SU-DHL-6 (cell line): ENCODE measurements at regions not wholly inside any gene's neighbourhood (a gene's known extent, or its start where the extent isn't known, plus 50 kb on each side); places are given as distances from the start of the nearest gene placed in this dataset.

Source experiments
- H2AFZ ChIP-seq: fragments of 200-600 bp; sonication (generic); 2 replicates; pipeline ENCODE4 v1.6.1; 2014; ENCODE audit warnings: low read depth, mild to moderate bottlenecking, moderate library complexity, mixed read lengths, antibody characterized with exemption, low read length; ENCODE audit not compliant: severe bottlenecking
- H3F3A ChIP-seq: fragments of 200-600 bp; shearing (Covaris generic); 2 replicates; pipeline ENCODE4 v1.6.0; 2016; ENCODE audit warnings: antibody characterized with exemption, mild to moderate bottlenecking; ENCODE audit not compliant: insufficient read depth
- H3K27ac ChIP-seq: fragments of 200-600 bp; sonication (generic); 2 replicates; pipeline ENCODE4 v1.5.1; 2016; ENCODE audit warnings: low read depth, mild to moderate bottlenecking, low read length, moderate library complexity, mixed read lengths
- H3K27me3 ChIP-seq: fragments of 200-600 bp; sonication (generic), shearing (Covaris generic); 2 replicates; pipeline ENCODE4 v1.6.0; 2014; ENCODE audit warnings: mild to moderate bottlenecking, low read length
- H3K36me3 ChIP-seq: fragments of 200-600 bp; sonication (generic); 2 replicates; pipeline ENCODE4 v1.6.1; 2014; ENCODE audit warnings: mild to moderate bottlenecking, low read length, mixed read lengths
- H3K4me2 ChIP-seq: fragments of 300-600, 200-600 bp; shearing (Covaris generic), sonication (generic); 2 replicates; pipeline ENCODE4 v1.6.0; 2014; ENCODE audit warnings: low read length, low read depth, mild to moderate bottlenecking; ENCODE audit not compliant: poor library complexity, severe bottlenecking
- H3K4me3 ChIP-seq: fragments of 200-600 bp; sonication (generic); 2 replicates; pipeline ENCODE4 v1.5.1; 2014; ENCODE audit warnings: antibody characterized with exemption, low read length, mild to moderate bottlenecking, mixed read lengths; ENCODE audit not compliant: insufficient read depth, poor library complexity, severe bottlenecking
- H3K79me2 ChIP-seq: fragments of 200-600 bp; sonication (generic); 2 replicates; pipeline ENCODE4 v1.6.1; 2014; ENCODE audit warnings: mild to moderate bottlenecking, low read length, moderate library complexity; ENCODE audit not compliant: insufficient read depth
- H3K9ac ChIP-seq: fragments of 200-600 bp; sonication (generic); 2 replicates; pipeline ENCODE4 v1.7.0; 2014; ENCODE audit warnings: mild to moderate bottlenecking, low read length
- H3K9me2 ChIP-seq: fragments of 200-600 bp; sonication (generic); replicated peaks from 2 replicates; pipeline ENCODE4 v1.6.1; 2014; ENCODE audit warnings: low read length; ENCODE audit not compliant: insufficient read depth
- H3K9me3 ChIP-seq: fragments of 200-600 bp; sonication (generic); 2 replicates; pipeline ENCODE4 v1.6.1; 2014; ENCODE audit warnings: low read length, mixed read lengths; ENCODE audit not compliant: insufficient read depth
- H4K20me1 ChIP-seq: fragments of 200-600 bp; sonication (generic); 2 replicates; pipeline ENCODE4 v1.6.1; 2014; ENCODE audit warnings: low read depth, mild to moderate bottlenecking, antibody characterized with exemption, low read length, moderate library complexity, mixed read lengths
- CTCF ChIP-seq: fragments of 200-600 bp; sonication (generic); IDR thresholded peaks from one replicate; pipeline ENCODE4 v1.5.1; 2017; ENCODE audit warnings: antibody characterized with exemption, mild to moderate bottlenecking, low read length, moderate library complexity; ENCODE audit not compliant: insufficient read depth, poor library complexity, severe bottlenecking
- EZH2phosphoT487 ChIP-seq: fragments of 200-600 bp; sonication (generic), shearing (Covaris generic); conservative IDR thresholded peaks from 2 replicates; pipeline ENCODE4 v1.6.1; 2018; ENCODE audit warnings: mild to moderate bottlenecking, antibody characterized with exemption, low read length, moderate library complexity, mixed read lengths

DNA sequence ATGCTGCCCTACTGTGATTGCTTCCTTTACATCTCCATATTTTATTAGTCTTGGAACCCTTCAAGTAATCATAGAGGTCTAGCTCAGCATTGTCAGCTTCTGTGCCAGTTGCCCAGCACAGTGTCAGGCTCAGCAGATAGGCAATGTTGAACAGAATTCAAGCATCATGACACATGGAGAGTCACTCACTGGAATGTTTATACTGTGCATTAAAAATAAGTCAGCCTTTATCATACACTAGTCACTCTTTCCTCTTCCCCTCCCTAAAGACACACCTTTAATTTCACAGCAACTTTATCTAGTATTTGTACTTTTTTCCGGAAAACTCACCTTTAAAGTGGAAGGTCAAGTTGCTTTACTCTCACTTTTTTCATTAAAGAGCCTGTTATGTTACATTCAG is 253.8 kb upstream of the CDH11 start:
- no peaks in the 10 kb centered on the region for H3K79me2 ChIP-seq
- no peak overlapping the region for H3K4me3 ChIP-seq
- no peak for TF ChIP-seq EZH2phosphoT487
- TF ChIP-seq CTCF, result no peak
- no peaks in the 10 kb centered on the region for H3K36me3 ChIP-seq
- no peaks in the 10 kb centered on the region for H3F3A ChIP-seq
- no peaks in the 10 kb centered on the region for H3K27me3 ChIP-seq
- no peak overlapping the region for H3K9ac ChIP-seq
- H3K9me3 ChIP-seq, result no peaks in the 10 kb centered on the region
- H2AFZ ChIP-seq, result no peak overlapping the region
- H3K27ac ChIP-seq, result no peak overlapping the region
- H3K4me2 ChIP-seq, result no peak overlapping the region
- no peaks in the 10 kb centered on the region for H3K9me2 ChIP-seq
- no peaks in the 10 kb centered on the region for H4K20me1 ChIP-seq

DNA sequence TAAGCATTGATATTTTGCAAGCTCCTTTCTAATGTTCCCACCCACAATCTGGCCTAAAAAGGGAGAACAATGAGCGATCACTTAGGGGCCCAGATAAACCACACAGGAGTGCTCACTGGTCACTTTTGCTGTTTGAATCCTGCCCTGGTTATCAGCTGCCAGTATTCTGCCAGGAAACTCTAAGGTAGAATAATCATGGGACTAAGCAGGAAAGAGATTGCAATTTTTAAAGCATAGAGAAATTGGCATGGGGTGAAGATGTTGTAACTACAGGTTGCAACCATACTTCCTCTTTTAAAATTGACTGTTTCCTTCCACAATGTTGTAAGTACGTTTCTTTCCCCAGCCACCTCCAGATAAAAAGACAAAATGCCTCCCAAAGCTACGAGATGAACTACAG is 251.2 kb upstream of the CDH11 start:
- no peak overlapping the region for H3K4me2 ChIP-seq
- H3F3A ChIP-seq, result no peaks in the 10 kb centered on the region
- no peaks in the 10 kb centered on the region for H3K9me2 ChIP-seq
- no peak overlapping the region for H3K4me3 ChIP-seq
- no peak overlapping the region for H2AFZ ChIP-seq
- H3K9me3 ChIP-seq, result no peaks in the 10 kb centered on the region
- no peak overlapping the region for H3K27ac ChIP-seq
- no peaks in the 10 kb centered on the region for H4K20me1 ChIP-seq
- no peaks in the 10 kb centered on the region for H3K79me2 ChIP-seq
- no peak for TF ChIP-seq CTCF
- no peaks in the 10 kb centered on the region for H3K36me3 ChIP-seq
- H3K27me3 ChIP-seq, result no peaks in the 10 kb centered on the region
- no peak overlapping the region for H3K9ac ChIP-seq

- TF ChIP-seq EZH2phosphoT487 (no peak), CTCF (no peak)
- H4K20me1 ChIP-seq, result no peaks in the 10 kb centered on the region
- H3K4me2 ChIP-seq, result no peak overlapping the region
- no peak overlapping the region for H2AFZ ChIP-seq
- H3K9ac ChIP-seq, result no peak overlapping the region
- H3K27me3 ChIP-seq, result no peaks in the 10 kb centered on the region
- no peaks in the 10 kb centered on the region for H3F3A ChIP-seq
- H3K36me3 ChIP-seq, result no peaks in the 10 kb centered on the region
- H3K9me2 ChIP-seq, result no peaks in the 10 kb centered on the region
- no peaks in the 10 kb centered on the region for H3K9me3 ChIP-seq
- no peak overlapping the region for H3K27ac ChIP-seq
- H3K79me2 ChIP-seq, result no peaks in the 10 kb centered on the region
- no peak overlapping the region for H3K4me3 ChIP-seq
Observed at GRCh38 chr16:65372171-65372570, 250.3 kb upstream of the CDH11 start.
